OCI-LY1 (cell line): ENCODE measurements at regions not wholly inside any gene's neighbourhood (a gene's known extent, or its start where the extent isn't known, plus 50 kb on each side); places are given as distances from the start of the nearest gene placed in this dataset.
"Not testable (repeated sequence)": the region's sequence is repeated elsewhere in the genome, so short reads cannot be mapped to it uniquely, and the experiment has no call there.

Source experiments
- H2AFZ ChIP-seq: fragments of 200-600 bp; sonication (generic), shearing (Covaris generic); 2 replicates; pipeline ENCODE4 v1.6.0; 2014; ENCODE audit warnings: antibody characterized with exemption, mild to moderate bottlenecking, low read length
- H3F3A ChIP-seq: fragments of 200-600 bp; sonication (generic), shearing (Covaris generic); 2 replicates; pipeline ENCODE4 v1.6.0; 2014; ENCODE audit warnings: mild to moderate bottlenecking, antibody characterized with exemption, low read length, moderate library complexity; ENCODE audit not compliant: insufficient read depth
- H3K27ac ChIP-seq: fragments of 200-600 bp; sonication (generic); 2 replicates; pipeline ENCODE4 v1.5.1; 2014; ENCODE audit warnings: low read length, mixed run types, mild to moderate bottlenecking, low read depth; ENCODE audit not compliant: poor library complexity, severe bottlenecking
- H3K27me3 ChIP-seq: fragments of 200-600 bp; sonication (generic); 2 replicates; pipeline ENCODE4 v1.6.0; 2014; ENCODE audit warnings: antibody characterized with exemption, mild to moderate bottlenecking, low read length, moderate library complexity; ENCODE audit not compliant: insufficient read depth
- H3K36me3 ChIP-seq: fragments of 200-600 bp; sonication (generic); 2 replicates; pipeline ENCODE4 v1.6.1; 2014; ENCODE audit warnings: mild to moderate bottlenecking, antibody characterized with exemption, low read length, moderate library complexity, mixed read lengths; ENCODE audit not compliant: insufficient read depth
- H3K4me1 ChIP-seq: fragments of 200-600 bp; sonication (generic); 2 replicates; pipeline ENCODE4 v1.5.1; 2014; ENCODE audit warnings: mild to moderate bottlenecking, low read length, moderate library complexity; ENCODE audit not compliant: insufficient read depth, severe bottlenecking
- H3K4me2 ChIP-seq: fragments of 200-600 bp; sonication (generic), shearing (Covaris generic); 2 replicates; pipeline ENCODE4 v1.6.1; 2014; ENCODE audit warnings: low read length
- H3K4me3 ChIP-seq: fragments of 200-600 bp; sonication (generic); 2 replicates; pipeline ENCODE4 v1.5.1; 2014; ENCODE audit warnings: low read length, low read depth, mild to moderate bottlenecking, mixed read lengths; ENCODE audit not compliant: poor library complexity, severe bottlenecking
- H3K79me2 ChIP-seq: fragments of 200-600 bp; shearing (Covaris generic); 2 replicates; pipeline ENCODE4 v1.6.1; 2016; ENCODE audit warnings: mixed run types, low read length, mixed read lengths; ENCODE audit not compliant: insufficient read depth
- H3K9ac ChIP-seq: fragments of 200-600 bp; sonication (generic), shearing (Covaris generic); 2 replicates; pipeline ENCODE4 v1.6.1; 2014; ENCODE audit warnings: mild to moderate bottlenecking, low read length, mixed read lengths
- H3K9me2 ChIP-seq: fragments of 200-600 bp; sonication (generic), shearing (Covaris generic); 2 replicates; pipeline ENCODE4 v1.6.1; 2014; ENCODE audit warnings: low read depth, mild to moderate bottlenecking, low read length, mixed read lengths
- H3K9me3 ChIP-seq: fragments of 200-600 bp; shearing (Covaris generic); 2 replicates; pipeline ENCODE4 v1.6.1; 2014; ENCODE audit warnings: low read length, mixed read lengths
- H4K20me1 ChIP-seq: fragments of 200-600 bp; sonication (generic), shearing (Covaris generic); 2 replicates; pipeline ENCODE4 v1.6.0; 2016; ENCODE audit warnings: mild to moderate bottlenecking, low read length; ENCODE audit not compliant: insufficient read depth
- CTCF ChIP-seq: fragments of 200-600 bp; sonication (generic), shearing (Covaris generic); IDR thresholded peaks from 2 replicates; pipeline ENCODE4 v1.5.1; 2017; ENCODE audit warnings: mild to moderate bottlenecking, antibody characterized with exemption, low read length, moderate library complexity, mixed read lengths
- EZH2 ChIP-seq: fragments of 200-600 bp; sonication (generic), shearing (Covaris generic); IDR thresholded peaks from 2 replicates; pipeline ENCODE4 v1.8.0; 2017; ENCODE audit warnings: borderline replicate concordance, mixed run types, mild to moderate bottlenecking, antibody characterized with exemption, low read length, moderate library complexity, mixed read lengths

- Histone ChIP-seq H3F3A (no peaks in the 10 kb centered on the region), H3K9me3 (peaks cover 8% of the 10 kb centered on the region; the same call in 1 of the 2 replicates), H3K27me3 (peaks cover 4% of the 10 kb centered on the region; the same call in 1 of the 2 replicates), H3K27ac (no peak overlapping the region), H3K79me2 (no peaks in the 10 kb centered on the region), H3K4me2 (no peak overlapping the region), H3K4me1 (peaks cover 16% of the 10 kb centered on the region), H3K9ac (no peak overlapping the region), H3K9me2 (no peaks in the 10 kb centered on the region), H4K20me1 (no peaks in the 10 kb centered on the region), H3K4me3 (no peak overlapping the region), H3K36me3 (peaks cover 5% of the 10 kb centered on the region; the same call in 1 of the 2 replicates), H2AFZ (no peak overlapping the region)
- TF ChIP-seq CTCF, result no peak
- no peak for TF ChIP-seq EZH2
These were observed 73.4 kb upstream of the ID2 start for GRCh38 chr2:8608411-8608954.

GRCh38 chr2:8609357-8609811 is 72.5 kb upstream of the ID2 start:
- Histone ChIP-seq H3K9me3 (peaks cover 8% of the 10 kb centered on the region; the same call in 1 of the 2 replicates), H3K9ac (no peak overlapping the region), H3K4me2 (no peak overlapping the region), H3K4me3 (no peak overlapping the region), H4K20me1 (no peaks in the 10 kb centered on the region), H3K36me3 (peaks cover 5% of the 10 kb centered on the region; the same call in 1 of the 2 replicates), H3K4me1 (peaks cover 16% of the 10 kb centered on the region), H2AFZ (no peak overlapping the region), H3K9me2 (no peaks in the 10 kb centered on the region), H3K27me3 (peaks cover 4% of the 10 kb centered on the region; the same call in 1 of the 2 replicates), H3F3A (no peaks in the 10 kb centered on the region), H3K79me2 (no peaks in the 10 kb centered on the region), H3K27ac (no peak overlapping the region)
- TF ChIP-seq CTCF (no peak), EZH2 (no peak)

GRCh38 chr2:8610775-8611174 is 71.1 kb upstream of the ID2 start:
- H3K4me3 ChIP-seq, H4K20me1 ChIP-seq, H2AFZ ChIP-seq, H3F3A ChIP-seq, H3K27ac ChIP-seq, H3K27me3 ChIP-seq, H3K36me3 ChIP-seq, H3K9me2 ChIP-seq, H3K9me3 ChIP-seq, H3K9ac ChIP-seq, H3K4me2 ChIP-seq, H3K79me2 ChIP-seq: not testable (repeated sequence)
- peaks cover 13% of the 10 kb centered on the region for H3K4me1 ChIP-seq

- Histone ChIP-seq H3F3A (no peaks in the 10 kb centered on the region), H3K27ac (no peak overlapping the region), H3K36me3 (peaks cover 5% of the 10 kb centered on the region; the same call in 1 of the 2 replicates), H2AFZ (no peak overlapping the region), H3K9me3 (peaks cover 8% of the 10 kb centered on the region; the same call in 1 of the 2 replicates), H3K4me2 (no peak overlapping the region), H3K79me2 (no peaks in the 10 kb centered on the region), H3K4me3 (no peak overlapping the region), H3K9me2 (no peaks in the 10 kb centered on the region), H4K20me1 (no peaks in the 10 kb centered on the region), H3K9ac (no peak overlapping the region), H3K27me3 (peaks cover 4% of the 10 kb centered on the region; the same call in 1 of the 2 replicates), H3K4me1 (peaks cover 10% of the 10 kb centered on the region)
- no peak for TF ChIP-seq EZH2
- no peak for TF ChIP-seq CTCF
These were observed 70.6 kb upstream of the ID2 start for GRCh38 chr2:8611246-8611645.
